GM21423 (cell line): ENCODE measurements at regions not wholly inside any gene's neighbourhood (a gene's known extent, or its start where the extent isn't known, plus 50 kb on each side); places are given as distances from the start of the nearest gene placed in this dataset.
"Not testable (repeated sequence)": the region's sequence is repeated elsewhere in the genome, so short reads cannot be mapped to it uniquely, and the experiment has no call there.

Experiments
- ATAC-seq: cut with Tn5 transposase; IDR thresholded peaks from one replicate; pipeline ENCODE4 v1.9.1; 2021; ENCODE audit warnings: mild to moderate bottlenecking, moderate library complexity; ENCODE audit not compliant: unreplicated experiment

GRCh38 chr4:94141001-94141400, 66.7 kb upstream of the SMARCAD1 start:
- ATAC-seq = no peak

DNA sequence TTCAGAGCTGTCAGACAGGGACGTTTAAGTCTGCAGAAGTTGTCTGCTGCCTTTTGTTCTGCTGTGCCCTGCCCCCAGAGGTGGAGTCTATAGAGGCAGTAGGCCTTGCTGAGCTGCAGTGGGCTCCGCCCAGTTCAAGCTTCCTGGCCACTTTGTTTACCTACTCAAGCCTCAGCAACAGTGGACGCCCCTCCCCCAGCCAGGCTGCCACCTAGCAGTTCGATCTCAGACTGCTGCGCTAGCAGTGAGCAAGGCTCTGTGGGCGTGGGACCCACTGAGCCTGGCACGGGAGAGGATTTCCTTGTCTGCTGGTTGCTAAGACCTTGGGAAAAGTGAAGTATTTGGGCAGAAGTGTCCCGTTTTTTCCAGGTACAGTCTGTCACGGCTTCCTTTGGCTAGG, 59.6 kb upstream of the SMARCAD1 start:
- not testable (repeated sequence) for ATAC-seq

DNA sequence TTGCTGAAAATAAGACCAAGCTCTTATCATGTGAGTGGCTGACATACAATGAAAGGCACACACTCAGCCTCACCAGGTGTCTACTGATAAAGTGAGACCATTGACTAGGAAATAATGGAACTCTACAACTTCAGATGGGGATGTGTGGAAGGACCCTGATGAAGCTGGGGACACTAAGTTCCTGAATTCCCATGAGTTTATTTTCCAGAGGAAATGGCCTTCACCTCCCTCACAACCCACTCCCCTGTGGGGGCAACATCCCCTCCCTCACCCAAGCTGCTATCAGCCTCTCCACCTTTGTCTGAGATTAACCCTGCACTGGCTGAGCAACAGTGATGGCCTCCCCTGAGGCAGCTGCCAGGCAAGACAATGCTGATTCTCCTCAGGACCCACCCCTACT, 55.2 kb upstream of the SMARCAD1 start:
- no peak for ATAC-seq

GRCh38 chr4:94155404-94155803, 52.3 kb upstream of the SMARCAD1 start:
- not testable (repeated sequence) for ATAC-seq

- ATAC-seq = no peak
Measured at GRCh38 chr4:94156826-94157225, 50.8 kb upstream of the SMARCAD1 start.
